ENCODE measurements at regions not wholly inside any gene's neighbourhood (a gene's known extent, or its start where the extent isn't known, plus 50 kb on each side); places are given as distances from the start of the nearest gene placed in this dataset.

- TF ChIP-seq ZNF18 (tag by site-specific recombination; IDR thresholded peaks at IDR 0.05) (no peak), TCF7L2 (IDR thresholded peaks at IDR 0.05; ENCODE audit: borderline replicate concordance, low read depth, low read length) (no peak), ZNF221 (tag by site-specific recombination; IDR thresholded peaks at IDR 0.05; ENCODE audit: borderline replicate concordance) (no peak), CTCF (tag by site-specific recombination; IDR thresholded peaks at IDR 0.05) (no peak), ZNF423 (tag by site-specific recombination; IDR thresholded peaks at IDR 0.05) (no peak)
Observed at GRCh38 chr3:193945143-193945542, 190.8 kb upstream of the HES1 start.

Measured in HEK293 (cell line).